ENCODE measurements at regions not wholly inside any gene's neighbourhood (a gene's known extent, or its start where the extent isn't known, plus 50 kb on each side); places are given as distances from the start of the nearest gene placed in this dataset.

- no peak for TF ChIP-seq CTCF (IDR thresholded peaks at IDR 0.05)
- no peak for TF ChIP-seq POLR2A (IDR thresholded peaks at IDR 0.05)
Observed at GRCh38 chr16:8257561-8257960, 332.8 kb downstream of the TMEM114 start.
